GM21381 (cell line): ENCODE measurements at regions not wholly inside any gene's neighbourhood (a gene's known extent, or its start where the extent isn't known, plus 50 kb on each side); places are given as distances from the start of the nearest gene placed in this dataset.
"Not testable (repeated sequence)": the region's sequence is repeated elsewhere in the genome, so short reads cannot be mapped to it uniquely, and the experiment has no call there.

Source experiments
- ATAC-seq: cut with Tn5 transposase; IDR thresholded peaks from one replicate; pipeline ENCODE4 v1.9.1; 2021; ENCODE audit warnings: mild to moderate bottlenecking, moderate library complexity; ENCODE audit not compliant: unreplicated experiment

DNA sequence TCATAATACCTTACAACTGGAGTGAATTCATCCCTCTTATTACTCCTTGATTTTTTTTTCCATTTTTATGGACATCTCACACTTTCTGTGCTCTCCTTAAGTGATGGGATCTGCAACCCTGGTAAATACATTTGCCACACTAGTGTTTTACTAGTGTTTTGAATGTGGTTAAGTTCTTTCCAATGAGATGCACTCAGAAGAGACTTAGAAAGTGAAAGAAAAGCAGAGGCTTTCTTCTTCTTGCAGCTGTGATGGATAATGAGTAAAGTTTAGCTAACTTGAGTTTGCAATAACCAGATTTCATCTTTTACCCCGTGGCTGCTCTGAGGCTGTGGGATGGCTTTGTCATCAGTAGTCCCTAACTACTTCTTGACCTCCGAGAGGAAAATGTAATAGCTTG lies 1248.4 kb downstream of the NSUN3 start:
- ATAC-seq: no peak

GRCh38 chr3:95312650-95313049 lies 1249.8 kb downstream of the NSUN3 start:
- no peak for ATAC-seq

- no peak for ATAC-seq
These were observed 1257.1 kb downstream of the NSUN3 start for GRCh38 chr3:95319921-95320494.

GRCh38 chr3:95327478-95327877 lies 1264.6 kb downstream of the NSUN3 start:
- no peak for ATAC-seq

GRCh38 chr3:95333826-95334225 lies 1271.0 kb downstream of the NSUN3 start:
- ATAC-seq: no peak

GRCh38 chr3:95334461-95334860 lies 1271.6 kb downstream of the NSUN3 start:
- ATAC-seq: no peak

GRCh38 chr3:95335517-95335916 lies 1272.7 kb downstream of the NSUN3 start:
- ATAC-seq: no peak

GRCh38 chr3:95338446-95338845 lies 1275.6 kb downstream of the NSUN3 start:
- ATAC-seq: no peak

DNA sequence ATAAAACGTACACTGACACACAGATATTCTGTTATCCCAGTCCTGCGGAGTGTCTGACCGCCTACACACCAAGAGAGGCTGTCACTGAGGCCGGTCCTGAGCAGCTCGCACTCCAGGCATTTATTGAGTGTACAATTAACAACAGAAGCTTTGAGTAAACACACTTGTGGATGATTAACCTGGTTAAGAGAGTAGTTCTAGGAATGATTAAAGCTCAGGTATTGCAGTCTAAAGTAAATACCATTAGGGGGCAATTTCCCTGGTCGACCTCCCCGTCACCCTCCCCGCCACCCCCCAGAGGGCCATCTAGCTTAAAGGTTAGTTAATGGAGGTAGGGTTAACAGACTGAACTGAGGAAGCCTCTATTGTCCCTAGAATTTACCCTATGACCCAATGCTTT lies 1278.5 kb downstream of the NSUN3 start:
- ATAC-seq: no peak

GRCh38 chr3:95343228-95343627 lies 1280.4 kb downstream of the NSUN3 start:
- ATAC-seq: no peak

GRCh38 chr3:95343767-95344166 lies 1280.9 kb downstream of the NSUN3 start:
- ATAC-seq: no peak

DNA sequence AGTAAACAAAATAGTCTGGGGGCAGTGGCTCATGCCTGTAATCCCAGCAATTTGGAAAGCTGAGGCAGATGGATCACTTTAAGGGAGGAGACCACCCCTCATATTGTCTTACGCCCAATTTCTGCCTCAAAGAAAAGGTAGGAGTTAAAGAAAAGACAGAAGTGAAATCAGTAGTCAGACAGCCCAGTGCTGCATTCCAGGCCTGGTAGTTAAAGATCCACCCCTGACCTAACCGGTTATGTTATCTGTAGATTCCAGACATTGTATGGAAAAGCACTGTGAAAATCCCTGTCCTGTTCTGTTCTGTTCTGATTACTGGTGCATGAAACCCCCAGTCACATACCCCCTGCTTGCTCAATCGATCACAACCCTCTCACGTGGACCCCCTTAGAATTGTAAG lies 1285.1 kb downstream of the NSUN3 start:
- not testable (repeated sequence) for ATAC-seq

GRCh38 chr3:95348879-95349278 lies 1286.0 kb downstream of the NSUN3 start:
- ATAC-seq: no peak

GRCh38 chr3:95350049-95350448 lies 1287.2 kb downstream of the NSUN3 start:
- ATAC-seq: no peak

- no peak for ATAC-seq
These were observed 1288.3 kb downstream of the NSUN3 start for GRCh38 chr3:95351158-95351557.

- ATAC-seq: no peak
These were observed 1289.6 kb downstream of the NSUN3 start for GRCh38 chr3:95352471-95352870.

DNA sequence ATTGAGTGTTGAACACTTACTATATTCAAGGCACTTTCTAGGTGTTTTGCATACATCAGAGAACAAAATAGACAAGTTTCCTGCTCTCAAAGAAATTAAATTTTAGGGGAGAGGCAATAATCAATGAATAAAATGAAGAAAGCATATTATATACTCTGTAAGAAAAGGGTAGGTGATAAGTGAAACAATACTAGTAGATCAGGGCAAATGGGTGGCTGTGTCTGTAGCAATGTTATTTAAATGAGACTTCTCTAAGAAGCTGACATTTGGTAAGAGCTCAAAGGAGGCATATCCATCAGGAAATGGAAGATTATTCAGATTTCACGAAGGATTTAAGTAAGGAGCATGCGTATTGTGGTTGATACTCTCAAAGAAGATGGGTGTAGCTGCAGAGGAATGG lies 1291.6 kb downstream of the NSUN3 start:
- ATAC-seq: no peak

- ATAC-seq: peak; percentile 50
These were observed 1294.1 kb downstream of the NSUN3 start for GRCh38 chr3:95356764-95357501.

DNA sequence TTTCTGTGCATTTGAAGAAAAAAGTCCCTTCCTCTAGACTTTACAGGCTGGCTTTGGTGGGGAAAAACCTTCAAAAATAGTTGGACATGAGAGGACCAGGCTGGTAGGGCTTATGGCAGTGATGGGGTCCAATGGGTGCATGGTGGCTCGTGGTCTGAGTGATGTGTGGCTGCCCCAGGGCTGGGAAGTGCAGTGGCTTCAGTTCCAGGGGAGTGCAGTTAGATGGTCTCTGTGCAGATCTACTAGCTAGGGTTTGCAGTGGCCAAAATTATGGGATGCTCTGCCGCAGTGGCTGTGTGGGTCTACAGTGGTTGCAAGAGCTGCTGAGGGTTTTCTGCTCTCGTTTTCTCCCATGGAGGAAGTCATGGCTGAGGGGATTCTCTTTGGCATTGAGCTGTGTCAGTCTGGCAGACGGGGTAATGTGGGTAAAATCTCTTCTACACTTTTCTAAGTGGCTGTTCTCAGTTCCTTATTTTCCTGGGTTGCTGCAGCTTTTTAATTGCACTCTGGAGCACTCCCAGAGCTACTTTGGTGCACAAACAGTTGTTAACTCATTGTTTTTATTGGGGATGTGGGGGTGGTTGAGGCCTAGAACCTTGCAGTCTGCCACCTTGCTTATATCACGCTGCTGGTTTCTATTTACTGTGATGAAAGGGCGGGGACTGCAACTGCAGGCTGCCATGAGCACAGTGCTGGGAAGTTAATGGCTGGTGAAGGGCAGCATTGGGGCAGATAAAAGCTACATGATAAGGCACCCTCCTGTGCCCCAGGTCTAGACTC lies 1324.6 kb downstream of the NSUN3 start:
- peak; percentile 77 for ATAC-seq

- no peak for ATAC-seq
These were observed 1327.0 kb downstream of the NSUN3 start for GRCh38 chr3:95389725-95390313.

- no peak for ATAC-seq
These were observed 1331.4 kb downstream of the NSUN3 start for GRCh38 chr3:95394286-95394685.

DNA sequence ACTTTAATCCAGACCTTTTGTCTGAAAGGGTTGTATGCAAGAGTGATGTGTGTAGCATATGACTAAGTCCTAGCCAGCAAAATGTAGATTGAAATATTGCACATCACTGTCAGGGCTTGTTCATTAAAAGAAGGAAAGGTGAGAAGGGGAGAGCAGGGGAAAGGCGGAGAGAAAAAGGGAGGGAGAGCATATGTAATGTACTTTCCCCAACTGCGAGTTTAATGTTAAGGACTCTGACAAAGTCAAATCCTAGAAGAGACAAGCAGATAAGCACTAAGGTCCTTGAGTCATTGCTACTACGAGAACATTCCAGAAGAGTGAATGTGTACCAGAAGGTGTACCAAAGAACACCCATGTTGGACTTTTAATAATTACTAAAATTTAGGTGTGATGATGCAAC lies 1336.7 kb downstream of the NSUN3 start:
- no peak for ATAC-seq
